ENCODE measurements at regions not wholly inside any gene's neighbourhood (a gene's known extent, or its start where the extent isn't known, plus 50 kb on each side); places are given as distances from the start of the nearest gene placed in this dataset.

DNA sequence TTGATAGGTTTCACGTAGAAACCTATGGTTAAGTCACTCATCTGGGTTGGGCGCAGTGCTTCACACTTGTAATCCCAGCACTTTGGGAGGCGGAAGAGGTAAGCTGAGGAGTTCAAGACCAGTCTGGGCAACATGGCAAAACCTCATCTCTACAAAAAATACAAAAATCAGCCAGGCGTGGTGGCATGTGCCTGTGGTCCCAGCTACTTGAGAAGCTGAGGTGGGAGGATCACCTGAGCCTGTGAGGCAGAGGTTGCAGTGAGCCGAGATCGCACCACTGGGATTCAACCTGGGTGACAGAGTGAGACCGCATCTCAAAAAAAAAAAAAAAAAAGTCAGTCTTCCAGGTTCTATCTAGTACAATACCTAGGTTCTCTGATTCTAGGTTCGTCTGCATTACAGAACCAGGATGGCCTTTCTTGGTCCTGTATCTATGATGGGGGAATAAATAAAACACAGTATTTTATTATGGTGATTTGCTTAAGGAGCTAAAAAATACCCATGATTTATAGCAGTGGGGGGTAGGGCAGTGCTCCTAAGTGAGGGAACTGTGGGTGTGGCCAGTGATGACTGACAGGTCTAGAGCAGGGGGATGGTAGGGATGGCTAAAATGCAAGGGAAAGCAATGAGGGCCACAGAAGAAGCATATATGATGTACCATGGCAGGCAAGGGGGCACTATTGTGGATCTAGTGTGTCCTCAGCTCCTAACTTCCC is 65.5 kb upstream of the NUP160 start:
- TF ChIP-seq, protein P1, sequence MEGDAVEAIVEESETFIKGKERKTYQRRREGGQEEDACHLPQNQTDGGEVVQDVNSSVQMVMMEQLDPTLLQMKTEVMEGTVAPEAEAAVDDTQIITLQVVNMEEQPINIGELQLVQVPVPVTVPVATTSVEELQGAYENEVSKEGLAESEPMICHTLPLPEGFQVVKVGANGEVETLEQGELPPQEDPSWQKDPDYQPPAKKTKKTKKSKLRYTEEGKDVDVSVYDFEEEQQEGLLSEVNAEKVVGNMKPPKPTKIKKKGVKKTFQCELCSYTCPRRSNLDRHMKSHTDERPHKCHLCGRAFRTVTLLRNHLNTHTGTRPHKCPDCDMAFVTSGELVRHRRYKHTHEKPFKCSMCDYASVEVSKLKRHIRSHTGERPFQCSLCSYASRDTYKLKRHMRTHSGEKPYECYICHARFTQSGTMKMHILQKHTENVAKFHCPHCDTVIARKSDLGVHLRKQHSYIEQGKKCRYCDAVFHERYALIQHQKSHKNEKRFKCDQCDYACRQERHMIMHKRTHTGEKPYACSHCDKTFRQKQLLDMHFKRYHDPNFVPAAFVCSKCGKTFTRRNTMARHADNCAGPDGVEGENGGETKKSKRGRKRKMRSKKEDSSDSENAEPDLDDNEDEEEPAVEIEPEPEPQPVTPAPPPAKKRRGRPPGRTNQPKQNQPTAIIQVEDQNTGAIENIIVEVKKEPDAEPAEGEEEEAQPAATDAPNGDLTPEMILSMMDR (IDR thresholded peaks at IDR 0.05; ENCODE audit: insufficient read depth, low read length, poor library complexity, severe bottlenecking): no peak
- TF ChIP-seq EZH2phosphoT487 (conservative IDR thresholded peaks at IDR 0.05; ENCODE audit: low read length): no peak

Measured in SU-DHL-6 (cell line).